GM18909 (cell line): ENCODE measurements at regions not wholly inside any gene's neighbourhood (a gene's known extent, or its start where the extent isn't known, plus 50 kb on each side); places are given as distances from the start of the nearest gene placed in this dataset.

ENCODE experiments used
- ATAC-seq: cut with Tn5 transposase; IDR thresholded peaks from one replicate; pipeline ENCODE4 v1.9.1; 2021; ENCODE audit warnings: mild to moderate bottlenecking; ENCODE audit not compliant: unreplicated experiment, poor library complexity

- ATAC-seq = no peak
These were observed 401.7 kb upstream of the HTR2A start for GRCh38 chr13:47298506-47298905.

- no peak for ATAC-seq
These were observed 397.8 kb upstream of the HTR2A start for GRCh38 chr13:47294691-47295090.

GRCh38 chr13:47291107-47291656 lies 394.3 kb upstream of the HTR2A start:
- no peak for ATAC-seq

GRCh38 chr13:47289567-47289966 lies 392.7 kb upstream of the HTR2A start:
- ATAC-seq = no peak

GRCh38 chr13:47288546-47288945 lies 391.7 kb upstream of the HTR2A start:
- ATAC-seq = no peak

- no peak for ATAC-seq
These were observed 390.5 kb upstream of the HTR2A start for GRCh38 chr13:47287291-47287751.

GRCh38 chr13:47281991-47282390 lies 385.1 kb upstream of the HTR2A start:
- ATAC-seq = no peak

- ATAC-seq = no peak
These were observed 383.1 kb upstream of the HTR2A start for GRCh38 chr13:47279920-47280319.

GRCh38 chr13:47277774-47278173 lies 380.9 kb upstream of the HTR2A start:
- no peak for ATAC-seq

GRCh38 chr13:47268270-47268669 lies 371.4 kb upstream of the HTR2A start:
- no peak for ATAC-seq

GRCh38 chr13:47258384-47258783 lies 361.5 kb upstream of the HTR2A start:
- ATAC-seq = no peak

- ATAC-seq = no peak
These were observed 359.8 kb upstream of the HTR2A start for GRCh38 chr13:47256618-47257017.

- ATAC-seq = no peak
These were observed 355.8 kb upstream of the HTR2A start for GRCh38 chr13:47252627-47253026.

GRCh38 chr13:47251771-47252170 lies 354.9 kb upstream of the HTR2A start:
- ATAC-seq = no peak

- ATAC-seq = no peak
These were observed 353.3 kb upstream of the HTR2A start for GRCh38 chr13:47250146-47250545.

GRCh38 chr13:47249266-47249665 lies 352.4 kb upstream of the HTR2A start:
- no peak for ATAC-seq

- no peak for ATAC-seq
These were observed 344.6 kb upstream of the HTR2A start for GRCh38 chr13:47241446-47241845.

GRCh38 chr13:47239025-47239424 lies 342.2 kb upstream of the HTR2A start:
- no peak for ATAC-seq

GRCh38 chr13:47237571-47237970 lies 340.7 kb upstream of the HTR2A start:
- no peak for ATAC-seq

- no peak for ATAC-seq
These were observed 336.9 kb upstream of the HTR2A start for GRCh38 chr13:47233734-47234133.

- ATAC-seq = no peak
These were observed 335.7 kb upstream of the HTR2A start for GRCh38 chr13:47232516-47232915.

- ATAC-seq = no peak
These were observed 333.3 kb upstream of the HTR2A start for GRCh38 chr13:47230155-47230554.

- no peak for ATAC-seq
These were observed 329.7 kb upstream of the HTR2A start for GRCh38 chr13:47226516-47226915.
